SK-N-MC (cell line): ENCODE measurements at regions not wholly inside any gene's neighbourhood (a gene's known extent, or its start where the extent isn't known, plus 50 kb on each side); places are given as distances from the start of the nearest gene placed in this dataset.

Experiments used
- DNase-seq: peaks from one replicate; pipeline ENCODE4 v3.0.0-alpha.2; 2011; ENCODE audit warnings: low read depth, low spot score
- H3K27ac ChIP-seq: fragments of 200-600 bp; sonication (generic); 2 replicates; pipeline ENCODE4 v1.5.1; 2016; ENCODE audit warnings: mixed run types
- H3K36me3 ChIP-seq: fragments of 200-600 bp; sonication (generic); 2 replicates; pipeline ENCODE4 v1.6.1; 2017; ENCODE audit warnings: antibody characterized with exemption, low read length, mixed read lengths; ENCODE audit not compliant: insufficient read depth
- H3K4me3 ChIP-seq: fragments of 200-600 bp; sonication (generic); 2 replicates; pipeline ENCODE4 v1.5.1; 2016
- H3K9ac ChIP-seq: fragments of 200-600 bp; sonication (generic); 2 replicates; pipeline ENCODE4 v1.8.0; 2017; ENCODE audit warnings: mixed run types, mixed read lengths; ENCODE audit not compliant: insufficient read length
- H3K9me3 ChIP-seq: fragments of 200-600 bp; sonication (generic); 2 replicates; pipeline ENCODE4 v1.6.1; 2017; ENCODE audit warnings: low read depth, mild to moderate bottlenecking, antibody characterized with exemption, low read length, moderate library complexity, mixed read lengths
- EZH2 ChIP-seq: fragments of 200-600 bp; sonication (generic); IDR thresholded peaks from one replicate; pipeline ENCODE4 v1.6.1; 2017; ENCODE audit warnings: antibody characterized with exemption
- FOXP2 ChIP-seq: optimal IDR thresholded peaks from 2 replicates; pipeline ENCODE3; 2011; ENCODE audit warnings: mild to moderate bottlenecking, moderate library complexity; ENCODE audit not compliant: insufficient read depth; ENCODE audit errors: extremely low read length, control extremely low read depth
- POLR2AphosphoS5 ChIP-seq: IDR thresholded peaks from 2 replicates; pipeline ENCODE4 v1.6.1; 2012; ENCODE audit warnings: mild to moderate bottlenecking, low read depth, low read length, borderline replicate concordance

- Histone ChIP-seq H3K9ac (no peak overlapping the region), H3K9me3 (no peaks in the 10 kb centered on the region), H3K36me3 (no peaks in the 10 kb centered on the region), H3K4me3 (no peak overlapping the region), H3K27ac (no peak overlapping the region)
- DNase-seq: no peak
- TF ChIP-seq POLR2AphosphoS5 (no peak), FOXP2 (no peak), EZH2 (no peak)
These were observed 537.6 kb downstream of the C12orf50 start for GRCh38 chr12:87491598-87491997.

- Histone ChIP-seq H3K9ac (no peak overlapping the region), H3K36me3 (no peaks in the 10 kb centered on the region), H3K27ac (no peak overlapping the region), H3K4me3 (no peak overlapping the region), H3K9me3 (no peaks in the 10 kb centered on the region)
- no peak for DNase-seq
- TF ChIP-seq POLR2AphosphoS5 (no peak), FOXP2 (no peak), EZH2 (no peak)
These were observed 538.1 kb downstream of the C12orf50 start for GRCh38 chr12:87491089-87491488.

- Histone ChIP-seq H3K27ac (no peak overlapping the region), H3K9me3 (no peaks in the 10 kb centered on the region), H3K9ac (no peak overlapping the region), H3K4me3 (no peak overlapping the region), H3K36me3 (no peaks in the 10 kb centered on the region)
- no peak for DNase-seq
- TF ChIP-seq FOXP2 (no peak), POLR2AphosphoS5 (no peak), EZH2 (no peak)
These were observed 559.9 kb downstream of the C12orf50 start for GRCh38 chr12:87469295-87469694.

- DNase-seq: no peak
- H3K36me3 ChIP-seq: no peaks in the 10 kb centered on the region
- TF ChIP-seq POLR2AphosphoS5 (no peak), FOXP2 (no peak), EZH2 (no peak)
- no peak overlapping the region for H3K9ac ChIP-seq
- no peak overlapping the region for H3K27ac ChIP-seq
- H3K9me3 ChIP-seq: no peaks in the 10 kb centered on the region
- H3K4me3 ChIP-seq: no peak overlapping the region
These were observed 561.3 kb downstream of the C12orf50 start for GRCh38 chr12:87467936-87468335.

- TF ChIP-seq FOXP2: no peak
- no peak for TF ChIP-seq EZH2
- TF ChIP-seq POLR2AphosphoS5: no peak
- no peak for DNase-seq
- no peak overlapping the region for H3K4me3 ChIP-seq
- H3K9me3 ChIP-seq: no peaks in the 10 kb centered on the region
- H3K36me3 ChIP-seq: no peaks in the 10 kb centered on the region
- no peak overlapping the region for H3K9ac ChIP-seq
- no peak overlapping the region for H3K27ac ChIP-seq
These were observed 564.6 kb downstream of the C12orf50 start for GRCh38 chr12:87464565-87464964.

- no peak overlapping the region for H3K4me3 ChIP-seq
- DNase-seq: no peak
- TF ChIP-seq EZH2 (no peak), FOXP2 (no peak), POLR2AphosphoS5 (no peak)
- H3K27ac ChIP-seq: no peak overlapping the region
- H3K9me3 ChIP-seq: no peaks in the 10 kb centered on the region
- no peak overlapping the region for H3K9ac ChIP-seq
- H3K36me3 ChIP-seq: no peaks in the 10 kb centered on the region
These were observed 585.2 kb downstream of the C12orf50 start for GRCh38 chr12:87444039-87444438.

- Histone ChIP-seq H3K4me3 (no peak overlapping the region), H3K36me3 (no peaks in the 10 kb centered on the region)
These were observed 587.7 kb downstream of the C12orf50 start for GRCh38 chr12:87441511-87441910.

GRCh38 chr12:87439990-87440827 lies 589.0 kb downstream of the C12orf50 start:
- Histone ChIP-seq H3K27ac (no peak overlapping the region), H3K9me3 (no peaks in the 10 kb centered on the region), H3K4me3 (no peak overlapping the region), H3K9ac (no peak overlapping the region), H3K36me3 (no peaks in the 10 kb centered on the region)
- DNase-seq: no peak
- no peak for TF ChIP-seq EZH2
- no peak for TF ChIP-seq FOXP2
- TF ChIP-seq POLR2AphosphoS5: no peak

More at GRCh38 chr12:87441511-87441910, 587.7 kb downstream of the C12orf50 start:
- Histone ChIP-seq H3K27ac (no peak overlapping the region), H3K9ac (no peak overlapping the region), H3K9me3 (no peaks in the 10 kb centered on the region)
- TF ChIP-seq FOXP2 (no peak), EZH2 (no peak), POLR2AphosphoS5 (no peak)
- DNase-seq: no peak

GRCh38 chr12:87430444-87430843 lies 598.8 kb downstream of the C12orf50 start:
- DNase-seq: no peak
- Histone ChIP-seq H3K9me3 (no peaks in the 10 kb centered on the region; the same call in 1 of the 2 replicates), H3K9ac (no peak overlapping the region)

More at GRCh38 chr12:87430444-87430843, 598.8 kb downstream of the C12orf50 start:
- H3K36me3 ChIP-seq: no peaks in the 10 kb centered on the region
- H3K4me3 ChIP-seq: no peak overlapping the region
- TF ChIP-seq POLR2AphosphoS5: no peak
- TF ChIP-seq EZH2: no peak
- TF ChIP-seq FOXP2: no peak
- no peak overlapping the region for H3K27ac ChIP-seq
